IPS-15b (cell line): ENCODE measurements at regions not wholly inside any gene's neighbourhood (a gene's known extent, or its start where the extent isn't known, plus 50 kb on each side); places are given as distances from the start of the nearest gene placed in this dataset.

Experiments used
- H3K27me3 ChIP-seq: one replicate; pipeline ENCODE4 v1.6.1; 2013; ENCODE audit warnings: low read length; ENCODE audit not compliant: control insufficient read depth, insufficient read depth
- H3K36me3 ChIP-seq: one replicate; pipeline ENCODE4 v1.6.1; 2013; ENCODE audit warnings: low read length; ENCODE audit not compliant: control insufficient read depth, insufficient read depth
- H3K4me1 ChIP-seq: one replicate; pipeline ENCODE4 v1.6.1; 2013; ENCODE audit warnings: mild to moderate bottlenecking, low read length; ENCODE audit not compliant: control insufficient read depth, insufficient read depth
- H3K4me3 ChIP-seq: one replicate; pipeline ENCODE4 v1.5.1; 2013; ENCODE audit warnings: low read depth, low read length
- H3K9ac ChIP-seq: one replicate; pipeline ENCODE4 v1.6.1; 2013; ENCODE audit warnings: low read depth, mild to moderate bottlenecking, low read length
- H3K9me3 ChIP-seq: one replicate; pipeline ENCODE4 v1.6.1; 2013; ENCODE audit warnings: mild to moderate bottlenecking, low read length; ENCODE audit not compliant: control insufficient read depth, insufficient read depth

- Histone ChIP-seq H3K36me3 (no peaks in the 10 kb centered on the region), H3K4me1 (no peaks in the 10 kb centered on the region), H3K9ac (peak overlapping the region; percentile 12), H3K9me3 (no peaks in the 10 kb centered on the region), H3K4me3 (no peak overlapping the region), H3K27me3 (no peaks in the 10 kb centered on the region)
Measured at GRCh38 chr7:31284106-31284505, 56.4 kb downstream of the NEUROD6 start.

DNA sequence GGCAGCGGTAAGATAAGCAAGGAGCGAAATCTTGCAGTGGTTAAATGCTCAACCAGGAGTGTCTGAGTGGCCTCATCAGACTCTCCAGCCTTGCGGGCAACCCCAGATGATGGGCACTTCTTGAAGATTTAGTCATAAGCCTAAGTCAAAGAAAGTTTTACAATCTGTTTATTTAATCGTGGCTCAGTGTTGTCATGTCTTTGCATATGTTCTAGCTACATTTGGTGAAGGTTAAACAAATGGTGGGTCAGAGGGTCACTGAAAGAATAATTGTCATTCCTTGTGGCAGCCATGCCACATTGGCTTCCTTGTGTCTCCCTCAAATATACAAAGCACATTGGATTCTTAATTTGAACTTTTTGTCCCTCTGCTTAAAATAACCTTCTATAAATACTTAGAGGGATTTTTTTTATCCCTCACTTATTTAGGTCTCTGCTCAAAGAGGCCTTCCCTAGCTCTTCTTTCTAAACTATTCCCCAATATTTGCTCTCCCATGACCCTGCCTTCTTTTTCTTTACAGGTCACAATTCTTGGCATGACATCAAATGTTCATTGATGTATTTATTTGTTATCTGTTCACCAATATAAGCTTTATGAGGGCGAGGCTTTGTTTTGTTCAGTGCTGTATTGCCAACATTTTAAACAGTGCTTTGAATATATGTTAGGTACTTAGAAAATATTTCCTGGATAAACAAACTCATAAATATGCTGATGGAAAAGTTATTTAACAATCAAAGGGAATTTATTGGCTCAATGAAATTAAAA is 68.7 kb downstream of the NEUROD6 start:
- H3K9ac ChIP-seq: no peak overlapping the region
- H3K27me3 ChIP-seq: no peaks in the 10 kb centered on the region
- H3K9me3 ChIP-seq: no peaks in the 10 kb centered on the region
- H3K36me3 ChIP-seq: no peaks in the 10 kb centered on the region
- H3K4me1 ChIP-seq: no peaks in the 10 kb centered on the region
- H3K4me3 ChIP-seq: no peak overlapping the region

GRCh38 chr7:31267486-31267885 is 73.0 kb downstream of the NEUROD6 start:
- Histone ChIP-seq H3K4me3 (no peak overlapping the region), H3K4me1 (no peaks in the 10 kb centered on the region), H3K36me3 (no peaks in the 10 kb centered on the region), H3K9ac (no peak overlapping the region), H3K9me3 (no peaks in the 10 kb centered on the region), H3K27me3 (no peaks in the 10 kb centered on the region)

DNA sequence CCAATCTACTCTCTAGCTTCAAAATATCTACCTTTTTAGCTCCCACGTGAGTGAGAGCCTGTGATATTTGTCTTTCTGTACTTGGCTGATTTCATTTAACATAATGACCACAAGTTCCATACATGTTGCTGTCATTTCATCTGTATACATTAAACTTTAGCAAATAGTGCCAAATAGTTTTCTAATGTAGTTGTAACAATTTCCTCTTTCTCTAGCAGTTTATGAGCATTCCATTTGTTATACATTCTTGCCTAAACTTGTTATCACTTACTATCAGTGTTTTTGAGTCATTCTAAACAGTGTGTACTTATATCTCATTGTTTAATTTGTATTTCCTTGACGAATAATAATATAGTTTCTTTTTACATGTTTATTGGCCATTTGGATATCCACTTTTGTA is 77.2 kb downstream of the NEUROD6 start:
- H3K9me3 ChIP-seq: no peaks in the 10 kb centered on the region
- no peaks in the 10 kb centered on the region for H3K36me3 ChIP-seq
- peaks cover 9% of the 10 kb centered on the region for H3K4me1 ChIP-seq
- H3K9ac ChIP-seq: no peak overlapping the region
- H3K4me3 ChIP-seq: no peak overlapping the region
- no peaks in the 10 kb centered on the region for H3K27me3 ChIP-seq

DNA sequence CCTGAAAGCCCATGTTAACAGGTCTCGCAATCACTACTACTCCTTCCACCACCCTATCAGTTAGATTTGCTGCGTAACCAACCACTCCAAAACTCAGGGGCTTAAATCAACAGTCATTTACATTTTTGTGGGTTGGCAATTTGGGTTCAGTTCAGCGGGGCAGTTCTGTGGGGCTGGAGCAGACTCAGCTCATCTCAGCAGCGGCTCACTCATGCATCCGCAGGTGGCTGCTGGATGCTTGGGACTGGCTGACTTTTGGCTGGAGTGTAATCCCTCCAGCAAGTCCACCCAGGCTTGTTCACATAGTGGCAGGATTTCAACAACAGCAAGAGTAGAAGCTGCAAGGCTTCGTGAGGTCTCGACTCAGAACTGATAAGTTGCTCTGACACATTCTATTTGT is 79.2 kb downstream of the NEUROD6 start:
- H3K4me3 ChIP-seq: no peak overlapping the region
- H3K27me3 ChIP-seq: no peaks in the 10 kb centered on the region
- H3K9me3 ChIP-seq: no peaks in the 10 kb centered on the region
- peaks cover 17% of the 10 kb centered on the region for H3K4me1 ChIP-seq
- H3K9ac ChIP-seq: no peak overlapping the region
- no peaks in the 10 kb centered on the region for H3K36me3 ChIP-seq

DNA sequence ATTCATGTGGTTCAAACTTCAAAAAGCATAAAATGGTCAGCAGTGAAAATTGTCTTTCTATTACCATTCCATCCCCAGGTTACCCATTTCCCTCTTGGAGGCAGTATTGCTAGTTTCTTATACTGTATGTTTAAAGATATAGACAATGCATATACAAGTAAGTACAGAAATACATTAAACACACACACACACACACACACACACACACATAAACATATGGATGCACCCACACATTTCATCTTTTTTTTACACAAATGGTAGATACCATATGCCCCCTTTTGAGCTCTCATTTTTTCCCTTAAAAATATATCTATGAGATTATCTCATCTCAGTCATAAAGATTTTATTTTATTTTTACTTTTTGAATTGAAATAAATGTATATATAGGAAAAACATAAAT is 79.7 kb downstream of the NEUROD6 start:
- Histone ChIP-seq H3K4me1 (peaks cover 17% of the 10 kb centered on the region), H3K9me3 (no peaks in the 10 kb centered on the region), H3K9ac (no peak overlapping the region), H3K4me3 (no peak overlapping the region), H3K27me3 (no peaks in the 10 kb centered on the region), H3K36me3 (no peaks in the 10 kb centered on the region)

DNA sequence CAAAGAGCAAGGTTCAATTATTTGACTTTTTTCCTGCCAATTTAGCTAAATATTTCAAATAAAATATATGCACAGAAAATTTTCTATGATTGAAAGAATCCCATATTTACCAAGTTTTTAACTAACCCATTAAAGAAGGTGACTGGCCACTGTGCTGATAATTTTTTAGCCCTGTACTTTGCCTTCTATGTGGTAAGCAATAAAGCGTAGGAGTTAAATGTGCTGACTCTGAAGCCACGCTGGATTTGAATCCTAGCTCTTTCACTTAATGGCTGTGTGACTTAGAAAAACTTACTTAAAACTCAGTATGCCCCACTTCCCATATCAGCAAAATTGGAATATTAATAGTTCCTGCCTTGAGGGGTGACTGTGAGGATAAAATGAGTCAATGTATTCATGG is 82.1 kb downstream of the NEUROD6 start:
- H3K4me1 ChIP-seq: peaks cover 21% of the 10 kb centered on the region
- no peaks in the 10 kb centered on the region for H3K9me3 ChIP-seq
- no peak overlapping the region for H3K9ac ChIP-seq
- H3K4me3 ChIP-seq: no peak overlapping the region
- no peaks in the 10 kb centered on the region for H3K36me3 ChIP-seq
- H3K27me3 ChIP-seq: no peaks in the 10 kb centered on the region

- Histone ChIP-seq H3K4me3 (no peak overlapping the region), H3K4me1 (peaks cover 27% of the 10 kb centered on the region), H3K36me3 (no peaks in the 10 kb centered on the region), H3K27me3 (peaks cover 3% of the 10 kb centered on the region), H3K9ac (no peak overlapping the region), H3K9me3 (no peaks in the 10 kb centered on the region)
Measured at GRCh38 chr7:31256506-31256905, 84.0 kb downstream of the NEUROD6 start.

DNA sequence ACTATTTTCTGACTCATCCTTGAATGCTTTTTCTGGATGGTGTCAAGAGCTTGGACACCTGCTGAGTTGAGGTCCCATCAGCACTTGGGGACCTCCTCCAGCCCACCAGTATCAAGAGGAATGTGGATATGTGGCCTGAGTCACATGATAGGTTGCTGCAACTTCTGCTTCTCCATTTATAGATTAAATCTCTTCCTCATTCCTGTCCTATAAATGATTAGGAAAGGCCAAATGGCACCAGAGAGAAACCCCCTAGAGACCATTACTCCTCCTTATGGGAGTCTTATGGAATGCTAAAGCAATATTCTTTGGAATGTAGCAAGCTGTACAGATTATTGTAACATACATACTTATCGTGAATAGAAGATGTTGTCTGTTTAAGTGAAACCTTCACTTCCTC is 85.6 kb downstream of the NEUROD6 start:
- Histone ChIP-seq H3K27me3 (peaks cover 5% of the 10 kb centered on the region), H3K36me3 (no peaks in the 10 kb centered on the region), H3K9me3 (no peaks in the 10 kb centered on the region), H3K4me3 (no peak overlapping the region), H3K9ac (no peak overlapping the region), H3K4me1 (peaks cover 26% of the 10 kb centered on the region)

GRCh38 chr7:31253532-31253931 is 87.0 kb downstream of the NEUROD6 start:
- no peak overlapping the region for H3K9ac ChIP-seq
- peaks cover 7% of the 10 kb centered on the region for H3K27me3 ChIP-seq
- no peak overlapping the region for H3K4me3 ChIP-seq
- H3K36me3 ChIP-seq: no peaks in the 10 kb centered on the region
- no peaks in the 10 kb centered on the region for H3K9me3 ChIP-seq
- peaks cover 21% of the 10 kb centered on the region for H3K4me1 ChIP-seq

- Histone ChIP-seq H3K9me3 (no peaks in the 10 kb centered on the region), H3K4me3 (no peak overlapping the region), H3K36me3 (no peaks in the 10 kb centered on the region), H3K9ac (no peak overlapping the region), H3K4me1 (peaks cover 11% of the 10 kb centered on the region), H3K27me3 (peaks cover 7% of the 10 kb centered on the region)
Measured at GRCh38 chr7:31251441-31251840, 89.1 kb downstream of the NEUROD6 start.

- Histone ChIP-seq H3K27me3 (peaks cover 7% of the 10 kb centered on the region), H3K36me3 (no peaks in the 10 kb centered on the region), H3K9me3 (no peaks in the 10 kb centered on the region), H3K4me1 (peaks cover 11% of the 10 kb centered on the region), H3K9ac (no peak overlapping the region), H3K4me3 (no peak overlapping the region)
Measured at GRCh38 chr7:31249671-31250070, 90.9 kb downstream of the NEUROD6 start.
